ENCODE measurements at regions not wholly inside any gene's neighbourhood (a gene's known extent, or its start where the extent isn't known, plus 50 kb on each side); places are given as distances from the start of the nearest gene placed in this dataset.

GRCh38 chr5:143613329-143613728 is 198.6 kb upstream of the HMHB1 start:
- no peak for DNase-seq
- no peak overlapping the region for H3K4me3 ChIP-seq (ENCODE audit: control insufficient read depth in 1 of 7, extremely low read depth in 1 of 7, insufficient read depth in 4 of 7, low read depth in 2 of 7, low read length in 6 of 7)
- WGBS (ENCODE audit: insufficient coverage) = 100% methylated on average over 2 of the region's 3 CpGs
- peaks cover 0 to 2% (median 0%) of the 10 kb centered on the region in 5 experiments for H3K9me3 ChIP-seq (ENCODE audit: control extremely low read depth in 1 of 5, control insufficient read depth in 4 of 5, insufficient read depth in 2 of 5, low read depth in 1 of 5, low read length in 4 of 5)
- CTCF ChIA-PET = no interaction called here
- no peaks in the 10 kb centered on the region for H3K36me3 ChIP-seq (ENCODE audit: control insufficient read depth in 4 of 4, insufficient read depth in 4 of 4, low read length in 3 of 4)
- no peaks in the 10 kb centered on the region for H3K4me1 ChIP-seq (ENCODE audit: control extremely low read depth in 1 of 4, control insufficient read depth in 4 of 4, insufficient read depth in 4 of 4, low read length in 3 of 4)
- no peaks in the 10 kb centered on the region for H3K27me3 ChIP-seq (replicated peaks in 2 of 5; ENCODE audit: control insufficient read depth in 4 of 5, insufficient read depth in 5 of 5, low read length in 4 of 5)
- no peak overlapping the region for H3K27ac ChIP-seq (ENCODE audit: insufficient read depth in 1 of 2, low read depth in 1 of 2, low read length in 2 of 2, poor library complexity in 1 of 2, severe bottlenecking in 2 of 2)
- POLR2A ChIA-PET = no interaction called here

- no peak overlapping the region for H3K27ac ChIP-seq (ENCODE audit: insufficient read depth in 1 of 2, low read depth in 1 of 2, low read length in 2 of 2, poor library complexity in 1 of 2, severe bottlenecking in 2 of 2)
- H3K36me3 ChIP-seq (ENCODE audit: control insufficient read depth in 4 of 4, insufficient read depth in 4 of 4, low read length in 3 of 4) = no peaks in the 10 kb centered on the region
- DNase-seq = no peak
- H3K9me3 ChIP-seq (ENCODE audit: control extremely low read depth in 1 of 5, control insufficient read depth in 4 of 5, insufficient read depth in 2 of 5, low read depth in 1 of 5, low read length in 4 of 5) = peaks cover 0 to 2% (median 0%) of the 10 kb centered on the region in 5 experiments
- POLR2A ChIA-PET = no interaction called here
- H3K4me3 ChIP-seq (ENCODE audit: control insufficient read depth in 1 of 7, extremely low read depth in 1 of 7, insufficient read depth in 4 of 7, low read depth in 2 of 7, low read length in 6 of 7) = no peak overlapping the region
- CTCF ChIA-PET = interaction anchor here (0.8 to 0.9 kb wide), 2 partner anchors 21 to 29 kb away, joined by 3 to 4 read pairs; no protein-coding TSS in a partner anchor
- H3K4me1 ChIP-seq (ENCODE audit: control extremely low read depth in 1 of 4, control insufficient read depth in 4 of 4, insufficient read depth in 4 of 4, low read length in 3 of 4) = peaks cover 2 to 7% (median 5%) of the 10 kb centered on the region in 4 experiments
- no CpG with 5 or more reads among the region's 1 CpG for WGBS (ENCODE audit: insufficient coverage)
- H3K27me3 ChIP-seq (replicated peaks in 2 of 5; ENCODE audit: control insufficient read depth in 4 of 5, insufficient read depth in 5 of 5, low read length in 4 of 5) = no peaks in the 10 kb centered on the region
These were observed 201.0 kb upstream of the HMHB1 start for GRCh38 chr5:143610946-143611345.

- CTCF ChIA-PET = interaction anchor here (0.7 to 1.4 kb wide), 4 partner anchors 9 to 593 kb away, joined by 3 read pairs; no protein-coding TSS in a partner anchor
- Histone ChIP-seq H3K27ac (ENCODE audit: insufficient read depth in 1 of 2, low read depth in 1 of 2, low read length in 2 of 2, poor library complexity in 1 of 2, severe bottlenecking in 2 of 2) (no peak overlapping the region), H3K36me3 (ENCODE audit: control insufficient read depth in 4 of 4, insufficient read depth in 4 of 4, low read length in 3 of 4) (no peaks in the 10 kb centered on the region), H3K27me3 (replicated peaks in 2 of 5; ENCODE audit: control insufficient read depth in 4 of 5, insufficient read depth in 5 of 5, low read length in 4 of 5) (no peaks in the 10 kb centered on the region), H3K9me3 (ENCODE audit: control extremely low read depth in 1 of 5, control insufficient read depth in 4 of 5, insufficient read depth in 2 of 5, low read depth in 1 of 5, low read length in 4 of 5) (peaks cover 0 to 6% (median 0%) of the 10 kb centered on the region in 5 experiments), H3K4me3 (ENCODE audit: control insufficient read depth in 1 of 7, extremely low read depth in 1 of 7, insufficient read depth in 4 of 7, low read depth in 2 of 7, low read length in 6 of 7) (peak overlapping the region in 2 of 7 experiments; percentile 26 to 30), H3K4me1 (ENCODE audit: control extremely low read depth in 1 of 4, control insufficient read depth in 4 of 4, insufficient read depth in 4 of 4, low read length in 3 of 4) (peaks cover 18 to 44% (median 32%) of the 10 kb centered on the region in 4 experiments)
- WGBS (ENCODE audit: insufficient coverage) = 8% methylated on average over 2 of the region's 5 CpGs
- peak; percentile 56 to 96 (median 94) for DNase-seq
- POLR2A ChIA-PET = interaction anchor here (0.6 to 1.2 kb wide), 2 partner anchors 202 to 1411 kb away, joined by 3 to 4 read pairs; partner anchors contain the start of gene NR3C1
These were observed 202.7 kb upstream of the NR3C1 start for GRCh38 chr5:143606043-143606752.

- Histone ChIP-seq H3K9me3 (ENCODE audit: control extremely low read depth in 1 of 5, control insufficient read depth in 4 of 5, insufficient read depth in 2 of 5, low read depth in 1 of 5, low read length in 4 of 5) (peaks cover 0 to 6% (median 0%) of the 10 kb centered on the region in 5 experiments), H3K4me3 (ENCODE audit: control insufficient read depth in 1 of 7, extremely low read depth in 1 of 7, insufficient read depth in 4 of 7, low read depth in 2 of 7, low read length in 6 of 7) (peak overlapping the region in 3 of 7 experiments; percentile 26 to 45 (median 30)), H3K36me3 (ENCODE audit: control insufficient read depth in 4 of 4, insufficient read depth in 4 of 4, low read length in 3 of 4) (no peaks in the 10 kb centered on the region), H3K27me3 (replicated peaks in 2 of 5; ENCODE audit: control insufficient read depth in 4 of 5, insufficient read depth in 5 of 5, low read length in 4 of 5) (no peaks in the 10 kb centered on the region), H3K4me1 (ENCODE audit: control extremely low read depth in 1 of 4, control insufficient read depth in 4 of 4, insufficient read depth in 4 of 4, low read length in 3 of 4) (peaks cover 18 to 47% (median 34%) of the 10 kb centered on the region in 4 experiments), H3K27ac (ENCODE audit: insufficient read depth in 1 of 2, low read depth in 1 of 2, low read length in 2 of 2, poor library complexity in 1 of 2, severe bottlenecking in 2 of 2) (peak overlapping the region in 1 of 2 experiments; percentile 17)
- DNase-seq = peak; percentile 86 to 99 (median 98)
- ChIA-PET POLR2A (interaction anchor here (0.6 to 1.2 kb wide), 2 partner anchors 202 to 1410 kb away, joined by 3 to 4 read pairs; partner anchors contain the start of gene NR3C1), CTCF (interaction anchor here (0.6 to 1.8 kb wide), 8 partner anchors 8 to 1998 kb away, joined by 3 to 4 read pairs (median 3); no protein-coding TSS in a partner anchor)
- 0% methylated on average over 3 of the region's 4 CpGs for WGBS (ENCODE audit: insufficient coverage)
These were observed 202.0 kb upstream of the NR3C1 start for GRCh38 chr5:143605403-143606005.

GRCh38 chr5:143601917-143602333 is 198.4 kb upstream of the NR3C1 start:
- Histone ChIP-seq H3K27me3 (replicated peaks in 2 of 5; ENCODE audit: control insufficient read depth in 4 of 5, insufficient read depth in 5 of 5, low read length in 4 of 5) (no peaks in the 10 kb centered on the region), H3K4me1 (ENCODE audit: control extremely low read depth in 1 of 4, control insufficient read depth in 4 of 4, insufficient read depth in 4 of 4, low read length in 3 of 4) (peaks cover 18 to 49% (median 35%) of the 10 kb centered on the region in 4 experiments), H3K9me3 (ENCODE audit: control extremely low read depth in 1 of 5, control insufficient read depth in 4 of 5, insufficient read depth in 2 of 5, low read depth in 1 of 5, low read length in 4 of 5) (peaks cover 0 to 6% (median 0%) of the 10 kb centered on the region in 5 experiments), H3K27ac (ENCODE audit: insufficient read depth in 1 of 2, low read depth in 1 of 2, low read length in 2 of 2, poor library complexity in 1 of 2, severe bottlenecking in 2 of 2) (no peak overlapping the region), H3K4me3 (ENCODE audit: control insufficient read depth in 1 of 7, extremely low read depth in 1 of 7, insufficient read depth in 4 of 7, low read depth in 2 of 7, low read length in 6 of 7) (no peak overlapping the region), H3K36me3 (ENCODE audit: control insufficient read depth in 4 of 4, insufficient read depth in 4 of 4, low read length in 3 of 4) (no peaks in the 10 kb centered on the region)
- ChIA-PET CTCF (no interaction called here), POLR2A (no interaction called here)
- 35% methylated on average over 2 of the region's 4 CpGs for WGBS (ENCODE audit: insufficient coverage)
- peak; percentile 18 to 74 (median 70) for DNase-seq

GRCh38 chr5:143601357-143601756 is 197.9 kb upstream of the NR3C1 start:
- no peak for DNase-seq
- ChIA-PET CTCF (no interaction called here), POLR2A (no interaction called here)
- Histone ChIP-seq H3K4me3 (ENCODE audit: control insufficient read depth in 1 of 7, extremely low read depth in 1 of 7, insufficient read depth in 4 of 7, low read depth in 2 of 7, low read length in 6 of 7) (no peak overlapping the region), H3K9me3 (ENCODE audit: control extremely low read depth in 1 of 5, control insufficient read depth in 4 of 5, insufficient read depth in 2 of 5, low read depth in 1 of 5, low read length in 4 of 5) (peaks cover 0 to 6% (median 0%) of the 10 kb centered on the region in 5 experiments), H3K4me1 (ENCODE audit: control extremely low read depth in 1 of 4, control insufficient read depth in 4 of 4, insufficient read depth in 4 of 4, low read length in 3 of 4) (peaks cover 18 to 49% (median 33%) of the 10 kb centered on the region in 4 experiments), H3K27ac (ENCODE audit: insufficient read depth in 1 of 2, low read depth in 1 of 2, low read length in 2 of 2, poor library complexity in 1 of 2, severe bottlenecking in 2 of 2) (no peak overlapping the region), H3K36me3 (ENCODE audit: control insufficient read depth in 4 of 4, insufficient read depth in 4 of 4, low read length in 3 of 4) (no peaks in the 10 kb centered on the region), H3K27me3 (replicated peaks in 2 of 5; ENCODE audit: control insufficient read depth in 4 of 5, insufficient read depth in 5 of 5, low read length in 4 of 5) (no peaks in the 10 kb centered on the region)
- 98% methylated on average over 6 of the region's 6 CpGs for WGBS (ENCODE audit: insufficient coverage)

All from common myeloid progenitor, CD34-positive (primary cell).